Stimulated activated CD4-positive, alpha-beta T cell treated with anti-CD3 and anti-CD28 coated beads, TNF-alpha, amount 100 ng/mL, for 24 hours (primary cell): ENCODE measurements at regions not wholly inside any gene's neighbourhood (a gene's known extent, or its start where the extent isn't known, plus 50 kb on each side); places are given as distances from the start of the nearest gene placed in this dataset.

Experiments used
- DNase-seq, 3 experiments: peaks; one replicate each; pipeline ENCODE4 v3.0.0-alpha.2; 2020; ENCODE audit warnings: low read depth in 3 of 3

DNA sequence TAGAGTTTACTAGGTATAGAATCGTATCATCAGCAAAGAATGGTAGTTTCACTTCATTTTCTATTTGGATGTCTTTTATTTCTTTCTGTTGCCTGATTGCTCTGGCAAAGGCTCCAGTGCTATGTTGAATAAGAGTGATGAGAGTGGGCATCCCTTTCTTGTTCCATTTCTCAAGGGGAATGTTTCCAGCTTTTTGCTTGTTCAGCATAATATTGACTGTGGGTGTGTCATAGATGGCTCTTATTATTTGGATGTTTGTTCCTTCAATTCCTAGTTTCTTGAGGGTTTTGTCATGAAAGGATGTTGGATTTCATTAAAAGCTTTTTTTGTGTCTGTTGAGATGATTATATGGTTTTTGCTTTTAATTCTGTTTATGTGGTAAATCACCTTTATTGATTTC lies 1114.5 kb downstream of the RAPGEF2 start:
- DNase-seq = no peak

DNA sequence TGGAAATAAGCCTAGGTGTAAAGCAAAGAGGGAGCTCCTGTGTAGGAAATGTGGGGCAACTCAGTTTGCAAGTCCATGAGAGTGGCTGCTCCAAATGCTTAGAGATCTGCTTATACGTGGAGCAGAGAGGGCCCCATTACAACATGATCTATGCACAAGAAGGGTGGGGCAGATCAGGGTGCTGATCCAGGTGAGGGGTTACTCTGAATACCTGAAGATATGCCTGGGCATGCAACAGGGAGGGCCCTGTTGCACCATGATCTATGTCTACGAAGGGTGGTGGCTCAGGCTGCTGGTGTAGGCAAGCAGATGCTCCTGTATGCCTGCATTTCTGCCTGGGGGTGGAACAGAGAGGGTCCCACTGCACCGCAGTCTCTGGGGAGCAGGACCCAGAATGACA lies 1121.2 kb downstream of the RAPGEF2 start:
- no peak for DNase-seq

DNA sequence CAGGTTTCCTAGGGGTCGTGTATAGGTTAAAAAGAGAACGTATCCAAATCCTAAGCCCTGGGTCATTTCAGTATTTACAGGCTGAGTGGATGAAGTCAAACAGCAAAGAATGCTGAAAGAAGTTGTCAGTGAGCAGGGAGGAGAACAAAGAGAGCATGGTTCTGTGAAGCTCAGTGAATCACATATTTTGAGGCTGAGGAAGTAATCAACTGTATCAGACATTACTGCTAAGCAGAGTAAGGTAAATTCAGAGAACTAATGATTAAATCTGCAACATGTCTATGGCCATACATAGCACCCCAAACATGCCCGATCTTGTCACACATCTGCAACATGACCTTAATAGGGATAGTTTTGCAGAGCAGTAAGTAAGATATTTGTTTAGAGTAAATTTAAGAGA lies 1130.3 kb downstream of the RAPGEF2 start:
- DNase-seq = no peak

DNA sequence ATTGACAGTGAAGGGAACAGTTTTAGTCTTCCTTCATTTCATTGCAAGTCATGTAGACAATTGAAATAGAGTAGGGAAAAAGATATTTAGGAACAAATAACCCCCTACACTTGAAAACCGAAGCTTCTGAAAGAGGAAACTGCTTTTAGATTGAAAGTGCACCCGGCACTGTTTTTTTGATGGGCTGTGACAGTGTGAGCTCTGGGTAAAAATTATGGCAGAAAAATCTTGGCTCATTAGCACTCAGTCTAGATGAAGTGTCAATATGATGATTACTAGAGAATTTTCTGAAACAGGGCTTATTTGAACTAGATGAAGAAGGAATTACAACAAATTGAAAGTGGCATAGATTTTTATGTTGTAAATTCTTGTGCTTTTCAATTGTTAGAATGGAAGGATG lies 1132.4 kb downstream of the RAPGEF2 start:
- no peak for DNase-seq

DNA sequence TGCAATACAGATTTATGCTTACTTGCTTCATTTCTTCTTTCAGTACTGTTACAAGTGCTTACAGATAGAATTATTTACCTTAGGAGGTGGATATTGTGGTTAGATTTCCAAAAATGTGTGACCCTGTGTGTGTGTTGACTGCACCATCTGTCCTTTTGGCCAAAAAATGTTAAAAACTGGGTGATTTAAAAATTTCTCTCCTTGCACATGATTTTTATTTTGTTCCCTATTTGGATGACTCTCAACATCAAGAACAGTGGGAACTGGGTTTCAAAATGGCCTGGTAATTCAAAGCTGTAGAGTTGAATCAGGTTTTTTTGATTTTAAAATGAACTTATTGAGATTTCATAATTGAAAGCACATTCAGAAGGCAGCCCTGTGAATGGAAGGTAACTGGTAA lies 1132.9 kb downstream of the RAPGEF2 start:
- no peak for DNase-seq

DNA sequence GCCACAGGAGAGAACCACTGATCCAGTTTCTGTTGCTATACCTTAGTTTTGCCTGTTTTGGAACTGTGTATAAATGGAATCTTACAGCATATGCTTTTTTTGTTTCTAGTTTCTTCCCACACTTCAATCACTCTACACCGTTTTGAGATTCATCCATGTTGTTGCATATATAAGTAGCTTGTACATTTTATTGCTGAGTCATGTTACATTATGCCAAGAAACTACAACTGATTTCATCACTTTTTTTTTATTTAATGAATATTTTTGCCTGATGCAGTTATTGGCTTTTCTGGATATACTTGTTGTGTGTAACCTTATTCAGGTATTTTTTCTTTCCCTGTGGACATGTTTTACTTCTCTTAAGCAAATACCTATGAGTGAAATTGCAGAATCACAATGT lies 1135.9 kb downstream of the RAPGEF2 start:
- DNase-seq = no peak

DNA sequence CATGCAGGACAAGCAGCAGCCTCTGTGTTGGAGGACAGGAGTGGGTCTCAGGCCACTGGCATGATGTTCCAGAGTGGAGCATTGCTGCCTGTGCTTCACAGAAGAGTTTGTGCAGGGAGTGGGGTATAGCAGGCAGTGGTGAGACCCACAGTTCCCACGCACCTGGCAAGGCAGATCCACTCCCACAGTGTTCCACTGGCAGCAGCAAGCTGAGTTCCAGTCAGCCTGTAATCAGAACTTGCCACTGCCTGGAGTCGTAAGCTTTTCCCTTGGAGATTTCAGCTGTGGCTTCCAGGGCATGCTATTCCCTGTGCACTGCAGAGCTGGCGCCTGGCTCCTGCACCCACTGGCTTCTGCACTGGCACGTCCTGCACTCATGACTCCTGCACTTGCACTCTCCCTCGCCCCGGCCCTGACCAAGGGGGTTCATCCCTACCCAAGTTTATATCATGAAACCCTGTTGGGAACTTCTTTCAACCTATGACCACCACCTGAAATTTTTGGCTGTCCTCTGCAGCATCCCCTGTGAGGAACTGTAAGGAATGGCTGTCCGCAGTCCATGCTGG lies 1144.3 kb downstream of the RAPGEF2 start:
- DNase-seq = no peak

DNA sequence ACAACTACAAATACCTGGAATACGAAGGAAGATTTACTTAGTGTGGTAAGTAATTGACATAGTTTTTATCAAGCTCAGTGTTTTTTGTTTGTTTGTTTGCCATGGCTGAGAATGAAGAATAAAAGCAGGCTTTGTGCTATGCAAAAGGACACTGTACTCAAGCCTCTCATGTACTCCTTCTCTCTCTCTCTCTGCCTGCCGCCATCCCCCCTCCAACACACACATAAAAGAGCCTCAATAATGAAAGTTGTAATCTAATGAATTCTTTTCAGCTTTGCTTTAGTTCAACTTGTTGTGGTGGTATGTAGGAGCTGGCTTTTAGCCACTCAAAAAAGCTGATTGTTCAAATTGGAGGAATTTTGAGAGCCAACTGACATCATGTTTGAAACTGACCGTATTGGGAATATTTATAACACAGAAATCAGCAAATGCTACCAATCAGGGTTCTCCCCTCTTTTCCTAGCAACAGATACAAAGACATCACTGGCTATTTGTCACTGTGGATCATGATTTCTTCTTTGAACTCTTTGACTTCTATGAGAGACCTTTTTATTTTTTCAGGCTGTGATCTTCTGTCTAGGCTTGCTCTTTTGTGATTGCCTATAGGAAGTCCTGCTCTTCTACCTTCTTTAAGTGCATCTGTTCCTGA lies 1148.8 kb downstream of the RAPGEF2 start:
- DNase-seq = no peak

DNA sequence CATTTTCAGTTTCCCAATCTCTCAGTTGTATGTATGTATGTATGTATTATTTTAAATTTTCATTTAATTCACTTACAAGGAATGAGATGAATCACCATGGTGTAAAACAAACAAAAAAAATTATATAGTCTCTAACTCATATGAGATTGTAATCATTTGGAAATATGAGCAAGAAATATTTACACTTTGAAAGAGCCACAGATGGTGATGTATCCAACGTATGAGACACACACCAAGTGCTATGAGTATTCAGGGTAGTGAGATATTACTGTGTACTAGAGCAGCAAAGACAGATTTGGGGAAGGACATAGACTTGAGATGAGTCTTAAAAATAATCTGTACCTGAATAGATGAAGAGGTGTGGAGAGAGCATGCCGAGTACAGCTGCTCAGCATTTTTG lies 1154.4 kb downstream of the RAPGEF2 start:
- no peak for DNase-seq

DNA sequence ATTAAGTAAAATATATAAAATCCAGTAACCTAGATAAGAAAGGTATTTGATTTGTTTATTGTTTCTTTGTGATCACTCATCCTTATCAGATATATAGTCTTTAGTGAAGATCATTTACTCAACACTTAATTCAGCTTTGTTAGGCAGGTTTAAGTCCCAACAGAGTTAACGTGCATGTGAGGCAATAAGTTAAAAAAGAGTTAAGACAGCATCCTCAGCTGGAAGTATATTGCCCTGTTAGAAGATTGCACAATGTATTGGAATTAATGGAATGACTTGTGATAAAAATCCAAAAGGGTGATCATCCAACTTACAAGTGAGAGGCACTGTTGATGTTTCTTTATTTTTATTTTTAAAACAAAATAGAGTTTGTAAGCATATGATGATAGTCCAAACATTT lies 1162.1 kb downstream of the RAPGEF2 start:
- no peak for DNase-seq

DNA sequence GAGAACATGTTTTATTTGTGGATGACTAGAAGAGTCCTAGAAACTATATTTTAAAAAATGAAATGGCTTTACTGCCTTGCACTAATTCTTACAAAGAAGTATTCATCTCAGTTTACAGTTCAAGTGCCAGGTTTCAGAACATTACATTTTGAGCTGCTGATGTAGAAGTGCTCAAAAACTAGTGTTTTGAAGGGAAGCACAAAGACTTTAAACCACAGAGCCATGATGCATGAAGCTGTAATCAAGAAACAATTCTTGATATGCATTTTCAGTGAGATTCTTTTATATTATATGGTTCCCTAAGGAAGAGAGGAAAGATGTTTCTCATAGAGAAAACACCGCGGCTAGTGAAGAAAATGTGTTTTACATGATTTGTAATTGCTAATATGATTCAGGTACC lies 1163.0 kb downstream of the RAPGEF2 start:
- no peak for DNase-seq

DNA sequence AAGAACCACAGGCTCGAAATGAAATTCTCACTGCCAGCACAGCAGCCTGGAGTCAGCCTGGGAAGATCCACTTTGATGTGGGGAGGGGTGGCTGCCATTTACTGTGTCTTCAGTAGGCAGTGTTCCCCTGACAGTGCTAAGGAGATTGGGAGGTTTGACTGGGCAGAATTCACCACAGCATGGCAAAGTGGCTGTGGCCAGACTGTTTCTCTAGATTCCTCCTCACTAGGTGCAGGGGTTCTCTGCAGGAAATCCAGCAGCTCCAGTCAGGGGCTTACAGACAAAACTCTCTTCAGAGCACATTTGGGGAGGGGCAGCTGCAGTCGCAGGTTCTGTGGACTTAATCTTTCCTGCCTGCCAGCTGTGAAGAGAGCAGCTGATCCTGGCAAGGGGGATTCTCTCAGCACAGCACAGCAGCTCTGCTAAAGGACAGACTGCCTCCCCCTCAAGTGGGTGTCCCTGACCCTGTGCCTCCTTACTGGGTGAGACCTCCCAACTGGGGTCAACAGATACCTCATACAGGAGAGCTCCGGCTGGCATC lies 1174.0 kb downstream of the RAPGEF2 start:
- DNase-seq = no peak

DNA sequence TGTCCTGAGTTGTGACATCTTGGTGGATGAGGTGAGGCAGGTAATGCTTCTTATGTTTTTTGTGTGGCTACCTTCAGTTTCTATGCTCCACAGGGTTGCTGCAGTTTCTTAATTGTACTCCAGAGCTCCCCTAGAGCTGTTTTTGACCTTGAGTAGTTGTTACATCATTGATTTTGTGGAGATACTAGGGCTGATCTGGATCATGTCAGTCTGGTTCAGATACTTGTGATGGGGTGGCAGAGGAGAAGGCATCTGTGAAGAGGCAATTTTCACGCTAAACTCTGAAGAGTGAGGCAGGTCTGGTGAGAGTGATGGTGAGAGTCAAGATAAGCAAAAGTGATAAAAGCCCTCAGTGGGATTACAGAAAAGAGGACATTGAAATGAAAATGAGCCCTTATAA lies 1180.2 kb downstream of the RAPGEF2 start:
- DNase-seq = no peak

DNA sequence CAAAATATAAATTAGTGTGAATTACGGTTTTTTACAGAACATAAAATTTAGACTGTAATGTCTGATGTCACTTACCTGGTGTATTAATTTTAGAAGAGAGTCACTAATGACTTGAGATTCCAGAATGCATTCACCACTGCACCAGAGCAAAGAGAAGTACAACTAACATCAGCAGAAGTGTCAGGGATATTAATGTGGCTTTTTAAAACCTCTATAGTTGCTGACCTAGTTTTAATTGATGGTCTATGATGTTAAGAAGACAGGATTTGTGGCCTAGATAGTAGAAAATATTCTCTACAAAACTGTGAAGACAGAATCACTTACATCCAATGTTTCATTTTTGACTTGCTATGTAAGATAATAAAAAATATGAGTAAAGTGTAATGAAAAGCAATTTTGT lies 1181.6 kb downstream of the RAPGEF2 start:
- no peak for DNase-seq

DNA sequence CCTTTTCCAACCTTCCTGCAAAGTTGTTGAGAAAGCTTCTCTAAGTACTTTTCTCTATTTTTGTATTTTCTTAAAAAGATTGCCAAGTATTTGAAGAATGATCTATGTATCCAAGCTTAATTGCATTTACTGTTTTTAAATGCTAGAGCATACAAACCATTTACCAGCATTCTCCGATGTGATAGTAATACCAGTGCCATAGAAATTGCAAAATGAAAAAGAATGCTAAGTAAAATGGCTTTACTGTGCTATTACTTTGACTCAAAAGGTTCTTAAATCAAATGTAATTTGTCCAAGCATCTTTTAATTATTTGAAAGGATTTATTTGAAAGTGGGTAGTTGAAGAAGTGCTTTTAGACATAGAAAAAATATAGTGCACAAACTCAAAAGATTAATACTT lies 1183.2 kb downstream of the RAPGEF2 start:
- no peak for DNase-seq

DNA sequence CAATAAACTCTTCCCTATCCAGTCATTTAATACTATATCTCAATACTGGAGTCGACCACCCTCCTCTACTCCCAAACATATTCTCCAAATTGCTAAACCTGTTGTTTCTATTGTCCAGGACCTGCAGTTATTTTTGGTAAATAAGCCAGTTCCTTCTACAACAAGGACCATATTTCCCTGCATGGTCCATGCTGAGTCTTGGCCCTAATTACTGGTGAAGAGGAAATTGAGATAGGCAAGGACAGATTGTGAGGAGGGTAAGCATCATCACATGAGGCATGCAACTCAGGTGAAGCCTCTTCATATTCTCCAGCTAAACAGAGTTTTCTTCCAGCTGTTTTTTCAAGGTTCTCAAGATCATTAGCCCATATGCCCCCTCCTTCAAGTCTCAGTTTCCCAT lies 1193.6 kb downstream of the RAPGEF2 start:
- DNase-seq = no peak

DNA sequence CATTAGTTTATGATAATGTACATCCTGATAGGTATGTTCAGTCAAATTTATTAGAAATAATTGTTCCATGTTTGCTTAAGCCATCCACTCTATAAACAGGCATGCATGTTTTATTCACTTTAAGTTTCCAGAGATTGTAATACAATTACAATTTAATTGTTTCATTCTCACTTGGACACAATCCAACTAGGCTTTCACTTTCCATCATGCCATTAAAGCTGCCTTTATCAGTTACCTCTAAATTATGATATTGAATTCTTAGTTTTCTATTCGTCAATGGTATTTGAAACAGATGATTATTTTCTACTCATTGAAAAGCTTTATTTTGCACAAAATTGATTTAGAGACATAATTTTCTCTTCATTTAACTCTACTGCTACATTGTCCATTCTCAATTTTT lies 1196.3 kb downstream of the RAPGEF2 start:
- DNase-seq = no peak

DNA sequence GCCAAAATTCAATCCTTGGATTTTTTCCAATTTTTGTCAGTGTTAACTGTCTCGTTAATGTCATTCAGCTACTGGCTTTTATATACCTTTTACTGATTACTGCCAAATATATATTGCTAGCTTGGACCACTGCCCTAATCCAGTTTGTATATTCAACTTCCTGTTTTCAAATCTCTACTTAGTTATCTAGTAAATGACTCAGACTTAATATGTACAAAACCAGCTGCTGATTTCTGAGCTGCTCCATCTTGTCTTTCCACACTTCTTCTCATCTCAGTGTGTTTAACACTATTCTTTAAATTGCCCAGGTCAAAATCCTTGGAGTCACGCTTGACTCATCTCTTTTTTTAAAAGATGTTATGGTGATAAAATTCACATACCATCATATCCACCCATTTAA lies 1196.7 kb downstream of the RAPGEF2 start:
- DNase-seq = no peak

DNA sequence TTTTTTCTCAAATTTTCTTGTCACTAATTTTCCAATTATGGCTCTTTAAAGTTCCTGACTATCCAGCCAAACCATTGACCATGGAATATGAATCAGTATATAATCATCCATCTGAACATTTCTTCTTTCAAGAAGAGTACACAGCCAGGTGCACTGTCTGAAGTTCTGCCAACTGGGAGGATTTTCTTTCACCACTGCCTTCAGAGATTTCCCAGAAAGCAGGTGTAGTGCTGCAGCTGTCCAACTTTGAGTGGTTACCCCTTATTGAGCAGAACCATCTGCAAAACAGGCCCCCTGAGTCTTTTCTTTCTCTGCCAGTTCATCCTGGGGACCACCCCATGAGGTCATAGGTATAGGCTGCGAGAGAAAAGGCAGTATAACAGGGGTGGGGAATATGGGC lies 1213.2 kb downstream of the RAPGEF2 start:
- no peak for DNase-seq

DNA sequence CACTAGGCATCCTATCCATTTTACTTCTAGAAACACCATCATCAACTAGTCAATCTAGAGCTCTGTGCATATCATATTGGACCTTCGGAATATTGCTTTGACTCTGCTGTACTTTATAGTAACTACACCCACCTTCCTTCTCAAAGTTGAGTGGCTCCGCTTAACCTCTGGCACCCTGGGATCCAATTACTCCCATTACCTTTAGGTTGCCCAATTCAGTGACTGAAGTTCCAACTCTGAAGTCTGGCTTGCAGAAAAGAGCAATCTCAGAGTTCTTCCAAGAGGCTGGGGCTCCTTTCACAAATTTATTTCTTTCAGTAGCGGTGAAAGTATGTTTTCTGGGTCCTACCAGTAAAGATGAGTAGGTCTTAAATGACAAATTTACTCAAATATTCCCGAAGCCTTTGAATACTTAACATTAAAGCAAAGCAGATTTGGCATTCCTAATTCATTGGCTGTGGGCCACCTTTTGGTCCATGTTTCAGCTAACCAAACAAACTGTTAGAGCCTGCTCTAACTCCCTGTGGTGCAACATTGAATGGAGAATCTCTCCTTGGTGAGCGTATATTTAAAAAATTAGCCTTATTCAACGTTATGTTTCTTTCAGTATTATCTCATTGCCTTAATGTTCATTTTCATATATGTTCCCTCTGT lies 1215.8 kb downstream of the RAPGEF2 start:
- DNase-seq = no peak

DNA sequence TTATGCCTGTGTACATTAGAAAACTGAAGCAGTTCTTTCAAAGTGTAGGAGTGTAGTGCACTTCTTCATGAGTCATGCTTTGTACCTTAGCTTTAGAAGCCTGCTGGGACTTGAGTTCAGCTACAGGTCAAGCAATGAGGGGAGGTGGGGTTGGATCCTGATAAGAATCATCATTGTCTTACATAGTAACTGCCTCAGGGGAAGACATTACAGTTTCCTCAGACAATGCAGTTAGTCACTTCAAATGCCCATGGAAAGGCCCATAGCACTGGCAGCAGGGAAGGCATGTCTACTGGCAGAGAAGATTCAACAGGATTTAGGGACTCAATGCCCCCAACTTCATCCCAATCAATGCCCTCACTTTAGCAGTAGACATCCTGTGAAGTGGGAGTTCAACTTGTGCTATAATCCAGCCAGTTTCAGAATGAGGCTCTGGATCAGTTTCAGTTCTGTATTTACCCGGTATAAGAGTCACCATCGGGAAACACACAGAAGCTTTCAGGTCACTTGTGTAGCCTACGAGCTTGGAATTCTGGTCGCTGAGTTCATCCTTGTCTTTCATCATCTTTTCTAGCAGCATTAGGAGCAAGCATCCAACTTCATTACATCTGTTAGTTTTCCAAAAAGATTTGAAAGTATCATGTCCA lies 1216.5 kb downstream of the RAPGEF2 start:
- no peak for DNase-seq

DNA sequence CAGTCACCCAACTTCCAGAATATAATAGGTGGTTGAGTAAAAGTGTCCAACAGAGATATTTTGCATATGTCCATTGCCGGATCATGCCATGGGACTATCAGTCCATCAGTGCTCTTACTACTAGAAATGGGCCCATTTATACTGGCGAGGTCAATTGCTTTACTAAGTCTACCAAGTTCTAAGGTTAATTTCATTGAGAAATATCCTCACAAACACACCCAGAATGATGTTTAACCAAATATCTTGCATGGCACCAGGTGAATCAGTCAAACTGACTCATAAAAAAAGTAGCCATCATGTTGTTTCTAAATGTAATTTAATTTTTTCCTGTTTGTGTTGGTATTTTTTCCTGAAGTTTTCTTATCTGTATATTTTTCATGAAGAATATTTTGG lies 1217.0 kb downstream of the RAPGEF2 start:
- DNase-seq = no peak

DNA sequence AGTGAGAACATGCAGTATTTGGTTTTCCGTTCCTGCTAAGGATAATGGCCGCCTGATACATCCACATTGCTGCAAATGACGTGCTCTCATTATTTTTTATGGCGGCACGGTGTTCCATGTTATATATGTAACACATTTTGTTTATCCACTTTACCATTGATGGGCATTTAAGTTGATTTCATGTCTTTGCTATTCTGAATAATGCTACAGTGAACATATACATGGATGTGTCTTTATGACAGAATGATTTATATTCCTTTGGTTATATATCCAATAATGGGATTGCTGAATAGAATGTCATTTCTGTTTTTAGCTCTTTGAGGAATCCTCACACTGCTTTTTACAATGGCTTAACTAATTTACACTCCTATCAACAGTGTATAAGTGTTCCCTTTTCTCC lies 1223.2 kb downstream of the RAPGEF2 start:
- DNase-seq = no peak
